Naive thymus-derived CD8-positive, alpha-beta T cell (primary cell): ENCODE measurements at regions not wholly inside any gene's neighbourhood (a gene's known extent, or its start where the extent isn't known, plus 50 kb on each side); places are given as distances from the start of the nearest gene placed in this dataset.

Source experiments
- ATAC-seq, 2 donors: fragments of 150-1000 bp; cut with Tn5 transposase in 1 of 2; sonication (Bioruptor Pico), chemical (Tn5 transposase) in 1 of 2; 1 replicate in 1 of 2; 2 replicates in 1 of 2; pipeline ENCODE4 v1.10.0; 2021; ENCODE audit warnings: mild to moderate bottlenecking in 2 of 2, moderate library complexity in 2 of 2
- POLR2A ChIA-PET: fragments of 350-600 bp; sonication (Branson Sonifier 250); formaldehyde crosslinking; loops from one replicate; lab custom pipeline; 2021; ENCODE audit warnings: antibody characterized with exemption; lab: Charles Lee
- DNase-seq, 10 donors: peaks; one replicate each; pipeline versions ENCODE4 v3.0.0 to v3.0.0-alpha.2; 2020 to 2022
- H3K27ac Mint-ChIP-seq, 10 donors: one replicate each; pipeline ENCODE4 v1.8.0; 2020 to 2022; ENCODE audit warnings: mild to moderate bottlenecking in 10 of 10, mixed read lengths in 10 of 10, moderate library complexity in 4 of 10, inconsistent platforms in 1 of 10
- H3K27me3 Mint-ChIP-seq, 5 donors: one replicate each; pipeline ENCODE4 v1.8.0; 2021 to 2022; ENCODE audit warnings: mixed read lengths in 5 of 5
- H3K36me3 Mint-ChIP-seq, 3 donors: one replicate each; pipeline ENCODE4 v1.8.0; 2020 to 2022; ENCODE audit warnings: mixed read lengths in 3 of 3, mild to moderate bottlenecking in 2 of 3, inconsistent platforms in 1 of 3
- H3K4me1 Mint-ChIP-seq, 4 donors: one replicate each; pipeline ENCODE4 v1.8.0; 2021 to 2022; ENCODE audit warnings: mixed read lengths in 4 of 4
- H3K4me3 Mint-ChIP-seq, 10 donors: one replicate each; pipeline ENCODE4 v1.8.0; 2020 to 2022; ENCODE audit warnings: mild to moderate bottlenecking in 10 of 10, mixed read lengths in 10 of 10, moderate library complexity in 6 of 10, inconsistent platforms in 1 of 10
- H3K9me3 Mint-ChIP-seq, 9 donors: one replicate each; pipeline ENCODE4 v1.8.0; 2020 to 2022; ENCODE audit warnings: mixed read lengths in 9 of 9, mild to moderate bottlenecking in 3 of 9, inconsistent platforms in 1 of 9, moderate library complexity in 1 of 9

DNA sequence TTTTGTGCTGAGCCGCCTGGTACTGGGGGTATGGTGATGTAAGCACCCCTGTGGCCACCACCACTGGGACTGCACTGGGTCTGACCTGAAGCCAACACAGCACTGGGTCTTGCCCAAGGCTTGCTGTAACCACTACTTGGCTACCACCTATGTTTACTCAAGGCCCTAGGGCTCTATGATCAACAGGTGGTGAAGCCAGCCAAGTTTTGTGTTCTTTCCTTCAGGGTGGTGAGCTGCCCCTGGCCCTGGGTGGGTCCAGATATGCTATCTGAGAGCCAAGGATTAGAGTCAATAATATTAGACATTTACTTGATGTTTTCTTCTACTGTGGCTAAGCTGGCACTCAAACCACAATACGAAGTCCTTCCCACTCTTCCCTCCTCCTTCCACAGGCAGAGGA, 55.1 kb upstream of the PAGE4 start:
- Mint-ChIP-seq H3K4me1 (no peaks in the 10 kb centered on the region), H3K4me3 (no peak overlapping the region), H3K36me3 (no peaks in the 10 kb centered on the region), H3K27ac (no peak overlapping the region), H3K27me3 (peaks cover 3 to 31% (median 20%) of the 10 kb centered on the region in 5 donors), H3K9me3 (peaks cover 0 to 4% (median 0%) of the 10 kb centered on the region in 9 donors)
- no peak for ATAC-seq
- DNase-seq = no peak
- POLR2A ChIA-PET = no interaction called here

GRCh38 chrX:49767236-49767635, 61.9 kb upstream of the PAGE4 start:
- DNase-seq = no peak

GRCh38 chrX:49762175-49762720, 66.5 kb upstream of the PAGE1 start:
- POLR2A ChIA-PET = no interaction called here
- DNase-seq = no peak
- peak overlapping the region in 3 of 10 donors; percentile 1 to 45 (median 41) for H3K27ac Mint-ChIP-seq
- peaks cover 0 to 2% (median 0%) of the 10 kb centered on the region in 5 donors for H3K27me3 Mint-ChIP-seq
- peaks cover 0 to 1% (median 0%) of the 10 kb centered on the region in 4 donors for H3K4me1 Mint-ChIP-seq
- no peaks in the 10 kb centered on the region for H3K36me3 Mint-ChIP-seq
- ATAC-seq = no peak
- no peak overlapping the region for H3K4me3 Mint-ChIP-seq
- no peaks in the 10 kb centered on the region for H3K9me3 Mint-ChIP-seq

More at GRCh38 chrX:49767236-49767635, 61.9 kb upstream of the PAGE4 start:
- peaks cover 0 to 4% (median 0%) of the 10 kb centered on the region in 9 donors for H3K9me3 Mint-ChIP-seq
- H3K4me3 Mint-ChIP-seq = no peak overlapping the region
- peaks cover 3 to 13% (median 4%) of the 10 kb centered on the region in 5 donors for H3K27me3 Mint-ChIP-seq
- no peaks in the 10 kb centered on the region for H3K4me1 Mint-ChIP-seq
- no peaks in the 10 kb centered on the region for H3K36me3 Mint-ChIP-seq
- POLR2A ChIA-PET = no interaction called here
- H3K27ac Mint-ChIP-seq = no peak overlapping the region
- ATAC-seq = no peak

DNA sequence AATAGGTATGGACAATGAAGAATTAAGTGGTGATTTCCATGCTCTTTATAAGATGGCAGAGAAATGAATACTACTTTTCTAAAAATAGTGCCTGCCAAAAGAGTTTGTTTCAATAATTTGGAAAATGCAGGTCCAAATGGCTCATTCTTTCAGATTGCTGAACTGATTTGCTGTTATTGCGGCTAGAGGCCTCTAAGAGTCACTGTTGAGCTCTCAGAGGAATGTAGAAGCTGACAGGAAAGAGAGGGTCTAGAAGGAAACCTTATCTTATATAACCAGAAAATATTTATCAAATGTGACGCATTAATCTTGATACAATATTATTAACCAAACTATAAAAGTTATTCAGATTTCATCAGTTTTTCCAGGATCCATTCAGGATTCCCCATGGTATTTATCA, 65.7 kb upstream of the PAGE1 start:
- DNase-seq (peak in 4 of 10 donors; percentile 1 to 35 (median 18)), ATAC-seq (peak in 1 of 2 donors; percentile 51)
- H3K9me3 Mint-ChIP-seq = no peaks in the 10 kb centered on the region
- peaks cover 0 to 1% (median 0%) of the 10 kb centered on the region in 4 donors for H3K4me1 Mint-ChIP-seq
- no peak overlapping the region for H3K27ac Mint-ChIP-seq
- H3K4me3 Mint-ChIP-seq = no peak overlapping the region
- peaks cover 0 to 3% (median 0%) of the 10 kb centered on the region in 5 donors for H3K27me3 Mint-ChIP-seq
- no peaks in the 10 kb centered on the region for H3K36me3 Mint-ChIP-seq
- POLR2A ChIA-PET = no interaction called here

DNA sequence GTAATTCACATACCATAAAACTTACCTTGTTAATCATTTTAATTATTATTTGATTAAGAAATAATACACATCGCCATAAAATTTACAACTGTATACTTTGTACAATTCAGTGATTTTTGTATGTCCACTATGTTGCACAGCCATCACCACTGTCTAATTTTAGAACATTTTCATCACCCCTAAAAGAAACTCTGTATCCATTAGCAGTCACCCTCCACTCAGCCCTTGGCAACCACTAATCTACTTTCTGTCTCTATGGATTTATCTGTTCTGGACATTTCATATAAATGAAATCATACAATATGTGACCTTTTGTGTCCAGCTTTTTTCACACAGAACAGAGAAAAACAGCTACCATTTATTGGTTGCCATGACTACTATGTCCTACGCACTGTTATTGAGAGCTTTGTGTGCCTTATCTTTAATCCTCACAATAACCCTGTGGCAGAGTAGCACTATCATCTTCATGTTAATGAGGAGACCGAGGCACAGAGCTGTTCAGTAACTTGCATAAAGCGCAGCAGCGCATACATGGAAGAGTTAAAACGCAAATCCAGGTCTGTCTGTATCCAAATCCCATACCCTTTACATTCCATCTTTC, 64.6 kb upstream of the PAGE1 start:
- DNase-seq (no peak), ATAC-seq (no peak)
- peaks cover 0 to 13% (median 2%) of the 10 kb centered on the region in 5 donors for H3K27me3 Mint-ChIP-seq
- POLR2A ChIA-PET = no interaction called here
- no peak overlapping the region for H3K4me3 Mint-ChIP-seq
- H3K4me1 Mint-ChIP-seq = peaks cover 0 to 1% (median 0%) of the 10 kb centered on the region in 4 donors
- H3K9me3 Mint-ChIP-seq = no peaks in the 10 kb centered on the region
- no peak overlapping the region for H3K27ac Mint-ChIP-seq
- H3K36me3 Mint-ChIP-seq = no peaks in the 10 kb centered on the region

DNA sequence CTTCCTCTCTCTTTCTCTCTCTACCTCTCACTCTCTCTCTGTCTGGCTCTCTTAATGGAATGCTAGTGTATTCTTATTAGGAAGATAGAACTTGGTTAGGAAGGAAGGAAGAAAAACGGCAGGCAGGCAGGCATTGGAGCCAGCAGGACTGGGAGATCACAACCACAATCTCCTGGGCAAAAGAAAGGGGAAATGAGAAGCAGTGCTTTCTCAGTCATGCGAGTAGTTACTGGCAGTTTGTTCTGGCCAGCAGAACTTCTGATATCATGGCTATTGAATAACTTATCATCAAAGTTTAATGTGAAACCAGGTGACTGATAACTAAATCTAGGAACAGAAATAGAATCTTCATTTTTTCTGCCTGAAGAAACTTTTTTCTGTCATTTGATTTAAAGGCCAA, 60.9 kb upstream of the PAGE1 start:
- Mint-ChIP-seq H3K9me3 (no peaks in the 10 kb centered on the region), H3K4me3 (no peak overlapping the region), H3K36me3 (no peaks in the 10 kb centered on the region), H3K27ac (peak overlapping the region in 1 of 10 donors; percentile 29), H3K27me3 (peaks cover 0 to 13% (median 3%) of the 10 kb centered on the region in 5 donors), H3K4me1 (peaks cover 0 to 3% (median 1%) of the 10 kb centered on the region in 4 donors)
- ATAC-seq = no peak
- DNase-seq = no peak
- POLR2A ChIA-PET = no interaction called here

DNA sequence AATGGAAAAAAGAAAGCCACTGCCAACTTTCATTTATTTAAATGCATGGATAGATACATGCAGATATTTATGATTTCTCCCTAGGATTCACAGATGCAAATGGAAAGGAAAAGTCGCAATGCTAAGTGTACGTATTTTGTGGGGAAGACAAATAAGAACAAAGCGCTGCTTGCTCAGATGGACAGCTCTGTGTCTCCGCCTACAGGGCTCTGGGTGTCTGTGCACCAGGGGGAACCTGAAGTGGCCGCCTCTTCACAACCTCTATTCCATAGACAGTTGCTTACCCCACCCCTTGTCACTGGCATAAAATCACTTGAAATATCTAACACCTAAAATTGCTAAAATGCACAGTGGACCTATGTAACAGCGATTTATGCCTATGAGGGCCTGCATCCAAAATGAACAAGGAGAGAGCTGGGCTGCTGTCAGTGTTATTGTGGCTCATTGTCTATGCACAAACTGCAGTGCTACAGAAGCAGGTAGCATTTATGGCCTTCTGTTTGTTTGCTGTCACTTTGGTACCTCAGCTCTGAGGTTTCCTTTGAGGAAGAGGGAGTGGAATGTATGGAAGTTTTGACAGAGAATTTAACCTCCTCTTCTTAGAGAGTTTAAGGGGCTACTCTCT, 58.6 kb upstream of the PAGE1 start:
- no peak overlapping the region for H3K27ac Mint-ChIP-seq
- peaks cover 0 to 13% (median 4%) of the 10 kb centered on the region in 5 donors for H3K27me3 Mint-ChIP-seq

GRCh38 chrX:49753691-49754090, 57.9 kb upstream of the PAGE1 start:
- Mint-ChIP-seq H3K27ac (no peak overlapping the region), H3K36me3 (no peaks in the 10 kb centered on the region), H3K27me3 (peaks cover 0 to 13% (median 4%) of the 10 kb centered on the region in 5 donors), H3K4me1 (peaks cover 0 to 3% (median 1%) of the 10 kb centered on the region in 4 donors), H3K9me3 (no peaks in the 10 kb centered on the region), H3K4me3 (no peak overlapping the region)
- POLR2A ChIA-PET = interaction anchor here (1.8 kb wide), 1 partner anchor 652 kb away, joined by 4 read pairs; no protein-coding TSS in a partner anchor
- DNase-seq (no peak), ATAC-seq (no peak)

More for the DNA sequence above, 58.6 kb upstream of the PAGE1 start:
- H3K4me3 Mint-ChIP-seq = peak overlapping the region in 4 of 10 donors; percentile 3 to 23 (median 10)
- peaks cover 0 to 3% (median 1%) of the 10 kb centered on the region in 4 donors for H3K4me1 Mint-ChIP-seq
- no peaks in the 10 kb centered on the region for H3K9me3 Mint-ChIP-seq
- H3K36me3 Mint-ChIP-seq = no peaks in the 10 kb centered on the region
- DNase-seq (peak; percentile 11 to 65 (median 42)), ATAC-seq (peak; percentile 74 to 79)
- POLR2A ChIA-PET = interaction anchor here (0.6 to 1.8 kb wide), 2 partner anchors 653 to 1564 kb away, joined by 3 to 4 read pairs; no protein-coding TSS in a partner anchor

GRCh38 chrX:49748211-49748956, 52.6 kb upstream of the PAGE1 start:
- H3K27me3 Mint-ChIP-seq = peaks cover 0 to 14% (median 6%) of the 10 kb centered on the region in 5 donors
- H3K9me3 Mint-ChIP-seq = no peaks in the 10 kb centered on the region
- no peak overlapping the region for H3K4me3 Mint-ChIP-seq
- H3K4me1 Mint-ChIP-seq = no peaks in the 10 kb centered on the region
- no peak for ATAC-seq
- DNase-seq = no peak
- peak overlapping the region in 1 of 10 donors; percentile 44 for H3K27ac Mint-ChIP-seq
- POLR2A ChIA-PET = no interaction called here
- H3K36me3 Mint-ChIP-seq = no peaks in the 10 kb centered on the region

GRCh38 chrX:49746306-49746705, 50.5 kb upstream of the PAGE1 start:
- Mint-ChIP-seq H3K36me3 (no peaks in the 10 kb centered on the region), H3K9me3 (no peaks in the 10 kb centered on the region), H3K27ac (peak overlapping the region in 1 of 10 donors; percentile 34), H3K4me1 (no peaks in the 10 kb centered on the region), H3K4me3 (no peak overlapping the region), H3K27me3 (peaks cover 0 to 14% (median 8%) of the 10 kb centered on the region in 5 donors)
- no peak for DNase-seq
- POLR2A ChIA-PET = no interaction called here
- ATAC-seq = no peak
